NB4 (cell line): ENCODE measurements at regions not wholly inside any gene's neighbourhood (a gene's known extent, or its start where the extent isn't known, plus 50 kb on each side); places are given as distances from the start of the nearest gene placed in this dataset.

Experiments used
- DNase-seq: peaks from one replicate; pipeline ENCODE4 v3.0.0; 2010; ENCODE audit warnings: low read depth
- H3K4me3 ChIP-seq: one replicate; pipeline ENCODE4 v1.5.1; 2011; ENCODE audit warnings: mild to moderate bottlenecking, low read depth, low read length, moderate library complexity
- CTCF ChIP-seq: IDR thresholded peaks from one replicate; pipeline ENCODE4 v1.5.1; 2012; ENCODE audit warnings: low read depth, low read length
- MAX ChIP-seq: IDR thresholded peaks from 2 replicates; pipeline ENCODE4 v1.6.1; 2011; ENCODE audit warnings: low read depth, low read length
- MYC ChIP-seq: IDR thresholded peaks from 2 replicates; pipeline ENCODE4 v1.6.1; 2011; ENCODE audit warnings: low read depth, low read length
- POLR2A ChIP-seq: IDR thresholded peaks from 2 replicates; pipeline ENCODE4 v1.6.1; 2011; ENCODE audit warnings: mild to moderate bottlenecking; ENCODE audit not compliant: insufficient read length; ENCODE audit errors: extremely low read depth

- DNase-seq: no peak
- no peak for TF ChIP-seq CTCF
- no peak for TF ChIP-seq POLR2A
- no peak for TF ChIP-seq MAX
- TF ChIP-seq MYC: no peak
- no peak overlapping the region for H3K4me3 ChIP-seq
Measured at GRCh38 chr6:165052561-165053480, 256.6 kb downstream of the C6orf118 start.

GRCh38 chr6:165049362-165049761, 260.0 kb downstream of the C6orf118 start:
- TF ChIP-seq CTCF: peak; percentile 41
- TF ChIP-seq POLR2A: no peak
- TF ChIP-seq MAX: peak; percentile 94
- TF ChIP-seq MYC: peak; percentile 87
- H3K4me3 ChIP-seq: no peak overlapping the region
- peak; percentile 69 for DNase-seq

- no peak for DNase-seq
- no peak overlapping the region for H3K4me3 ChIP-seq
Measured at GRCh38 chr6:165047952-165048351, 261.5 kb downstream of the C6orf118 start.

GRCh38 chr6:165045631-165046030, 263.8 kb downstream of the C6orf118 start:
- TF ChIP-seq CTCF: no peak
- no peak for TF ChIP-seq MYC
- no peak for TF ChIP-seq POLR2A
- no peak for TF ChIP-seq MAX
- no peak overlapping the region for H3K4me3 ChIP-seq
- DNase-seq: no peak

More at GRCh38 chr6:165047952-165048351, 261.5 kb downstream of the C6orf118 start:
- no peak for TF ChIP-seq POLR2A
- TF ChIP-seq MAX: no peak
- TF ChIP-seq CTCF: no peak
- no peak for TF ChIP-seq MYC

- H3K4me3 ChIP-seq: no peak overlapping the region
- no peak for TF ChIP-seq POLR2A
- TF ChIP-seq MYC: no peak
- TF ChIP-seq CTCF: no peak
- TF ChIP-seq MAX: no peak
- DNase-seq: no peak
Measured at GRCh38 chr6:165042912-165043311, 266.5 kb downstream of the C6orf118 start.
